HG03565 (cell line): ENCODE measurements at regions not wholly inside any gene's neighbourhood (a gene's known extent, or its start where the extent isn't known, plus 50 kb on each side); places are given as distances from the start of the nearest gene placed in this dataset.

Experiments used
- ATAC-seq: cut with Tn5 transposase; IDR thresholded peaks from one replicate; pipeline ENCODE4 v1.9.1; 2021; ENCODE audit warnings: mild to moderate bottlenecking, moderate library complexity; ENCODE audit not compliant: unreplicated experiment

GRCh38 chr21:35136106-35136505 lies 87.0 kb upstream of the RUNX1 start:
- ATAC-seq = no peak

GRCh38 chr21:35135481-35135880 lies 86.4 kb upstream of the RUNX1 start:
- no peak for ATAC-seq

GRCh38 chr21:35134309-35134708 lies 85.2 kb upstream of the RUNX1 start:
- ATAC-seq = no peak

- no peak for ATAC-seq
Observed at GRCh38 chr21:35128536-35128935, 79.4 kb upstream of the RUNX1 start.

GRCh38 chr21:35127851-35128250 lies 78.7 kb upstream of the RUNX1 start:
- no peak for ATAC-seq

GRCh38 chr21:35127026-35127425 lies 77.9 kb upstream of the RUNX1 start:
- no peak for ATAC-seq

- no peak for ATAC-seq
Observed at GRCh38 chr21:35120631-35121180, 71.6 kb upstream of the RUNX1 start.

- ATAC-seq = no peak
Observed at GRCh38 chr21:35119501-35120047, 70.5 kb upstream of the RUNX1 start.

GRCh38 chr21:35116777-35117176 lies 67.7 kb upstream of the RUNX1 start:
- ATAC-seq = no peak

- no peak for ATAC-seq
Observed at GRCh38 chr21:35113064-35113463, 64.0 kb upstream of the RUNX1 start.

- ATAC-seq = no peak
Observed at GRCh38 chr21:35111321-35111930, 62.3 kb upstream of the RUNX1 start.

- no peak for ATAC-seq
Observed at GRCh38 chr21:35108887-35109286, 59.8 kb upstream of the RUNX1 start.

- no peak for ATAC-seq
Observed at GRCh38 chr21:35107520-35107919, 58.4 kb upstream of the RUNX1 start.

- ATAC-seq = no peak
Observed at GRCh38 chr21:35106246-35106835, 57.2 kb upstream of the RUNX1 start.

GRCh38 chr21:35102488-35103371 lies 53.6 kb upstream of the RUNX1 start:
- no peak for ATAC-seq

GRCh38 chr21:35100349-35100811 lies 51.3 kb upstream of the RUNX1 start:
- ATAC-seq = no peak

- ATAC-seq = no peak
Observed at GRCh38 chr21:35099310-35099709, 50.2 kb upstream of the RUNX1 start.
